Keratinocyte (primary cell): ENCODE measurements at regions not wholly inside any gene's neighbourhood (a gene's known extent, or its start where the extent isn't known, plus 50 kb on each side); places are given as distances from the start of the nearest gene placed in this dataset.

Experiments
- CTCF ChIP-seq, 3 experiments: IDR thresholded peaks in 1 of 3; conservative IDR thresholded peaks in 1 of 3; optimal IDR thresholded peaks in 1 of 3; 2 replicates in 2 of 3; 3 replicates in 1 of 3; pipeline versions ENCODE3 to v1.5.1; 2011; ENCODE audit warnings: low read length in 3 of 3, mild to moderate bottlenecking in 3 of 3, moderate library complexity in 2 of 3, control low read depth in 1 of 3, inconsistent platforms in 1 of 3; ENCODE audit not compliant: insufficient read depth in 2 of 3; ENCODE audit errors: extremely low read depth in 1 of 3
- EZH2 ChIP-seq: IDR thresholded peaks from one replicate; pipeline ENCODE4 v1.6.1; 2012; ENCODE audit warnings: inconsistent platforms, mild to moderate bottlenecking, low read length, moderate library complexity

GRCh38 chr6:121686611-121687023 lies 251.2 kb downstream of the GJA1 start:
- TF ChIP-seq CTCF (optimal IDR thresholded peaks at IDR 0.05 in 1 of 3, IDR thresholded peaks at IDR 0.05 in 1 of 3, conservative IDR thresholded peaks at IDR 0.05 in 1 of 3; ENCODE audit: extremely low read depth in 1 of 3, insufficient read depth in 2 of 3, low read length in 3 of 3) = no peak
- no peak for TF ChIP-seq EZH2
